NCI-H2227 (cell line): ENCODE measurements at regions not wholly inside any gene's neighbourhood (a gene's known extent, or its start where the extent isn't known, plus 50 kb on each side); places are given as distances from the start of the nearest gene placed in this dataset.
"Not testable (repeated sequence)": the region's sequence is repeated elsewhere in the genome, so short reads cannot be mapped to it uniquely, and the experiment has no call there.

Experiments
- DNase-seq: peaks from one replicate; lab custom pipeline; 2025; ENCODE audit not compliant: unreplicated experiment; lab: John Stamatoyannopoulos, UW

- DNase-seq = no peak
Measured at GRCh38 chr3:151556596-151556995, 95.7 kb upstream of the IGSF10 start.

GRCh38 chr3:151555523-151555922 is 94.7 kb upstream of the IGSF10 start:
- no peak for DNase-seq

- DNase-seq = no peak
Measured at GRCh38 chr3:151553888-151554287, 93.0 kb upstream of the IGSF10 start.

- DNase-seq = no peak
Measured at GRCh38 chr3:151552589-151552988, 91.7 kb upstream of the IGSF10 start.

- DNase-seq = no peak
Measured at GRCh38 chr3:151550642-151551041, 89.8 kb upstream of the IGSF10 start.

GRCh38 chr3:151550025-151550618 is 89.3 kb upstream of the IGSF10 start:
- no peak for DNase-seq

- DNase-seq = no peak
Measured at GRCh38 chr3:151548195-151548594, 87.3 kb upstream of the IGSF10 start.

- no peak for DNase-seq
Measured at GRCh38 chr3:151544164-151544548, 83.3 kb upstream of the IGSF10 start.

GRCh38 chr3:151541178-151541577 is 80.3 kb upstream of the IGSF10 start:
- DNase-seq = no peak

- no peak for DNase-seq
Measured at GRCh38 chr3:151539599-151539998, 78.7 kb upstream of the IGSF10 start.

GRCh38 chr3:151538456-151539393 is 77.9 kb upstream of the IGSF10 start:
- no peak for DNase-seq

GRCh38 chr3:151537726-151538125 is 76.9 kb upstream of the IGSF10 start:
- no peak for DNase-seq

GRCh38 chr3:151526757-151527156 is 65.9 kb upstream of the IGSF10 start:
- no peak for DNase-seq

- DNase-seq = no peak
Measured at GRCh38 chr3:151520105-151520504, 59.2 kb upstream of the IGSF10 start.

GRCh38 chr3:151511433-151511832 is 50.6 kb upstream of the IGSF10 start:
- DNase-seq = not testable (repeated sequence)
